HUES48 (cell line): ENCODE measurements at regions not wholly inside any gene's neighbourhood (a gene's known extent, or its start where the extent isn't known, plus 50 kb on each side); places are given as distances from the start of the nearest gene placed in this dataset.

Experiments used
- H3K27ac ChIP-seq: one replicate; pipeline ENCODE4 v1.7.0; 2013; ENCODE audit warnings: low read depth, low read length, inconsistent platforms
- H3K27me3 ChIP-seq: 2 replicates; pipeline ENCODE4 v1.6.1; 2013; ENCODE audit warnings: mild to moderate bottlenecking, low read length; ENCODE audit not compliant: control insufficient read depth, insufficient read depth
- H3K36me3 ChIP-seq: 2 replicates; pipeline ENCODE4 v1.6.1; 2013; ENCODE audit warnings: low read length; ENCODE audit not compliant: control insufficient read depth, insufficient read depth
- H3K4me1 ChIP-seq: 2 replicates; pipeline ENCODE4 v1.6.1; 2013; ENCODE audit warnings: mild to moderate bottlenecking, low read length; ENCODE audit not compliant: control insufficient read depth, insufficient read depth
- H3K4me3 ChIP-seq: 2 replicates; pipeline ENCODE4 v1.5.1; 2013; ENCODE audit warnings: mild to moderate bottlenecking, low read depth, low read length
- H3K9ac ChIP-seq: 2 replicates; pipeline ENCODE4 v1.6.1; 2013; ENCODE audit warnings: mild to moderate bottlenecking, low read depth, low read length, moderate library complexity
- H3K9me3 ChIP-seq: 2 replicates; pipeline ENCODE4 v1.6.1; 2013; ENCODE audit warnings: low read length; ENCODE audit not compliant: control insufficient read depth, insufficient read depth

GRCh38 chr12:115597157-115597712 lies 680.3 kb downstream of the MED13L start:
- Histone ChIP-seq H3K36me3 (no peaks in the 10 kb centered on the region), H3K27ac (no peak overlapping the region), H3K27me3 (no peaks in the 10 kb centered on the region; the same call in 1 of the 2 replicates), H3K9me3 (no peaks in the 10 kb centered on the region), H3K9ac (no peak overlapping the region), H3K4me1 (peaks cover 10% of the 10 kb centered on the region), H3K4me3 (no peak overlapping the region)

GRCh38 chr12:115588131-115588530 lies 689.4 kb downstream of the MED13L start:
- no peaks in the 10 kb centered on the region for H3K27me3 ChIP-seq
- no peak overlapping the region for H3K9ac ChIP-seq
- no peak overlapping the region for H3K4me3 ChIP-seq
- no peak overlapping the region for H3K27ac ChIP-seq
- H3K4me1 ChIP-seq, result no peaks in the 10 kb centered on the region
- no peaks in the 10 kb centered on the region for H3K36me3 ChIP-seq
- no peaks in the 10 kb centered on the region for H3K9me3 ChIP-seq

GRCh38 chr12:115584156-115584555 lies 693.3 kb downstream of the MED13L start:
- no peaks in the 10 kb centered on the region for H3K4me1 ChIP-seq
- H3K36me3 ChIP-seq, result no peaks in the 10 kb centered on the region
- no peak overlapping the region for H3K9ac ChIP-seq
- no peak overlapping the region for H3K4me3 ChIP-seq
- H3K27ac ChIP-seq, result no peak overlapping the region
- H3K9me3 ChIP-seq, result no peaks in the 10 kb centered on the region
- no peaks in the 10 kb centered on the region for H3K27me3 ChIP-seq

GRCh38 chr12:115583591-115583990 lies 693.9 kb downstream of the MED13L start:
- Histone ChIP-seq H3K9ac (no peak overlapping the region), H3K4me1 (no peaks in the 10 kb centered on the region), H3K36me3 (no peaks in the 10 kb centered on the region), H3K9me3 (no peaks in the 10 kb centered on the region), H3K4me3 (no peak overlapping the region), H3K27ac (no peak overlapping the region), H3K27me3 (no peaks in the 10 kb centered on the region)

GRCh38 chr12:115577401-115577800 lies 700.1 kb downstream of the MED13L start:
- Histone ChIP-seq H3K4me1 (no peaks in the 10 kb centered on the region; the same call in 1 of the 2 replicates), H3K4me3 (no peak overlapping the region), H3K36me3 (no peaks in the 10 kb centered on the region), H3K27me3 (no peaks in the 10 kb centered on the region), H3K27ac (no peak overlapping the region), H3K9ac (no peak overlapping the region), H3K9me3 (no peaks in the 10 kb centered on the region)

GRCh38 chr12:115574826-115575225 lies 702.7 kb downstream of the MED13L start:
- no peaks in the 10 kb centered on the region for H3K36me3 ChIP-seq

GRCh38 chr12:115572440-115572839 lies 705.1 kb downstream of the MED13L start:
- Histone ChIP-seq H3K4me3 (no peak overlapping the region), H3K27ac (no peak overlapping the region), H3K9ac (no peak overlapping the region), H3K9me3 (no peaks in the 10 kb centered on the region), H3K4me1 (no peaks in the 10 kb centered on the region; the same call in 1 of the 2 replicates), H3K27me3 (no peaks in the 10 kb centered on the region), H3K36me3 (no peaks in the 10 kb centered on the region)

More at GRCh38 chr12:115574826-115575225, 702.7 kb downstream of the MED13L start:
- no peak overlapping the region for H3K9ac ChIP-seq
- H3K4me3 ChIP-seq, result no peak overlapping the region
- no peak overlapping the region for H3K27ac ChIP-seq
- H3K27me3 ChIP-seq, result no peaks in the 10 kb centered on the region
- H3K9me3 ChIP-seq, result no peaks in the 10 kb centered on the region
- H3K4me1 ChIP-seq, result no peaks in the 10 kb centered on the region; the same call in 1 of the 2 replicates

GRCh38 chr12:115571446-115571845 lies 706.0 kb downstream of the MED13L start:
- H3K27me3 ChIP-seq, result no peaks in the 10 kb centered on the region
- no peak overlapping the region for H3K27ac ChIP-seq
- no peak overlapping the region for H3K9ac ChIP-seq
- H3K4me1 ChIP-seq, result no peaks in the 10 kb centered on the region; the same call in 1 of the 2 replicates
- no peak overlapping the region for H3K4me3 ChIP-seq
- no peaks in the 10 kb centered on the region for H3K36me3 ChIP-seq
- no peaks in the 10 kb centered on the region for H3K9me3 ChIP-seq

GRCh38 chr12:115571027-115571426 lies 706.5 kb downstream of the MED13L start:
- no peaks in the 10 kb centered on the region for H3K27me3 ChIP-seq
- no peaks in the 10 kb centered on the region; the same call in 1 of the 2 replicates for H3K4me1 ChIP-seq
- H3K4me3 ChIP-seq, result no peak overlapping the region
- H3K27ac ChIP-seq, result no peak overlapping the region
- H3K9ac ChIP-seq, result no peak overlapping the region
- H3K36me3 ChIP-seq, result no peaks in the 10 kb centered on the region
- H3K9me3 ChIP-seq, result no peaks in the 10 kb centered on the region

- H3K4me3 ChIP-seq, result no peak overlapping the region
- H3K9me3 ChIP-seq, result no peaks in the 10 kb centered on the region
- no peak overlapping the region for H3K9ac ChIP-seq
- no peaks in the 10 kb centered on the region for H3K27me3 ChIP-seq
- H3K36me3 ChIP-seq, result no peaks in the 10 kb centered on the region
- no peak overlapping the region for H3K27ac ChIP-seq
- no peaks in the 10 kb centered on the region for H3K4me1 ChIP-seq
Observed at GRCh38 chr12:115570069-115570777, 707.3 kb downstream of the MED13L start.

GRCh38 chr12:115569345-115570068 lies 708.0 kb downstream of the MED13L start:
- Histone ChIP-seq H3K9me3 (no peaks in the 10 kb centered on the region), H3K27me3 (no peaks in the 10 kb centered on the region), H3K36me3 (no peaks in the 10 kb centered on the region), H3K27ac (no peak overlapping the region), H3K9ac (no peak overlapping the region), H3K4me1 (no peaks in the 10 kb centered on the region), H3K4me3 (no peak overlapping the region)
